Stimulated activated naive CD8-positive, alpha-beta T cell treated with anti-CD3 and anti-CD28 coated beads, Interleukin-15, Interleukin-2, amounts not matched to agents 100 U/mL and 50 U/mL, for 24 hours (primary cell): ENCODE measurements at regions not wholly inside any gene's neighbourhood (a gene's known extent, or its start where the extent isn't known, plus 50 kb on each side); places are given as distances from the start of the nearest gene placed in this dataset.
A peak's percentile ranks its signal among the peaks of the same experiment; 100 is the strongest.

Experiments
- ATAC-seq: fragments of 150-1000 bp; cut with Tn5 transposase; one replicate; pipeline ENCODE4 v1.10.0; 2021
- DNase-seq: peaks from one replicate; pipeline ENCODE4 v3.0.0; 2021

GRCh38 chr10:47190802-47191450 lies 109.1 kb upstream of the GDF10 start:
- no peak for ATAC-seq

GRCh38 chr10:47192273-47192672 lies 107.7 kb upstream of the GDF10 start:
- no peak for DNase-seq
- ATAC-seq: no peak

More at GRCh38 chr10:47190802-47191450, 109.1 kb upstream of the GDF10 start:
- DNase-seq: no peak

GRCh38 chr10:47193666-47194065 lies 106.3 kb upstream of the GDF10 start:
- no peak for ATAC-seq
- no peak for DNase-seq

- ATAC-seq (peak; percentile 82), DNase-seq (peak; percentile 44)
These were observed 104.6 kb upstream of the GDF10 start for GRCh38 chr10:47195274-47195885.

- DNase-seq: no peak
- ATAC-seq: no peak
These were observed 103.3 kb upstream of the GDF10 start for GRCh38 chr10:47196691-47197090.

GRCh38 chr10:47198221-47198620 lies 101.8 kb upstream of the GDF10 start:
- ATAC-seq (no peak), DNase-seq (no peak)

- ATAC-seq (no peak), DNase-seq (no peak)
These were observed 94.8 kb upstream of the GDF10 start for GRCh38 chr10:47205192-47205591.

- no peak for DNase-seq
- peak; percentile 89 for ATAC-seq
These were observed 93.3 kb upstream of the GDF10 start for GRCh38 chr10:47206449-47207280.

- DNase-seq: peak; percentile 20
- ATAC-seq: peak; percentile 50
These were observed 92.7 kb upstream of the GDF10 start for GRCh38 chr10:47207281-47207615.

GRCh38 chr10:47207894-47208469 lies 92.0 kb upstream of the GDF10 start:
- ATAC-seq: no peak

GRCh38 chr10:47209466-47209865 lies 90.5 kb upstream of the GDF10 start:
- no peak for ATAC-seq

More at GRCh38 chr10:47207894-47208469, 92.0 kb upstream of the GDF10 start:
- DNase-seq: no peak

GRCh38 chr10:47214520-47214919 lies 85.5 kb upstream of the GDF10 start:
- ATAC-seq (no peak), DNase-seq (no peak)

More at GRCh38 chr10:47209466-47209865, 90.5 kb upstream of the GDF10 start:
- DNase-seq: no peak

- ATAC-seq: no peak
- DNase-seq: no peak
These were observed 82.9 kb upstream of the GDF10 start for GRCh38 chr10:47217113-47217512.

- ATAC-seq (no peak), DNase-seq (no peak)
These were observed 81.2 kb upstream of the GDF10 start for GRCh38 chr10:47218803-47219202.

GRCh38 chr10:47222461-47222860 lies 77.5 kb upstream of the GDF10 start:
- no peak for ATAC-seq
- DNase-seq: no peak

GRCh38 chr10:47223236-47223635 lies 76.8 kb upstream of the GDF10 start:
- ATAC-seq: no peak

GRCh38 chr10:47224546-47225218 lies 75.3 kb upstream of the GDF10 start:
- ATAC-seq (no peak), DNase-seq (no peak)

More at GRCh38 chr10:47223236-47223635, 76.8 kb upstream of the GDF10 start:
- DNase-seq: no peak

- no peak for DNase-seq
- no peak for ATAC-seq
These were observed 74.6 kb upstream of the GDF10 start for GRCh38 chr10:47225219-47225927.

GRCh38 chr10:47225928-47226645 lies 73.9 kb upstream of the GDF10 start:
- DNase-seq (no peak), ATAC-seq (no peak)

- DNase-seq (no peak), ATAC-seq (no peak)
These were observed 69.5 kb upstream of the GDF10 start for GRCh38 chr10:47230482-47230881.

- ATAC-seq: no peak
- DNase-seq: no peak
These were observed 69.0 kb upstream of the GDF10 start for GRCh38 chr10:47230957-47231356.
